Endothelial cell (in vitro differentiated cells): ENCODE measurements at regions not wholly inside any gene's neighbourhood (a gene's known extent, or its start where the extent isn't known, plus 50 kb on each side); places are given as distances from the start of the nearest gene placed in this dataset.

Source experiments
- DNase-seq: peaks from one replicate; pipeline ENCODE4 v3.0.0; 2021; ENCODE audit warnings: low spot score
- H3K27ac Mint-ChIP-seq: one replicate; pipeline ENCODE4 v1.8.0; 2021; ENCODE audit warnings: mixed read lengths, inconsistent platforms; ENCODE audit not compliant: unreplicated experiment
- H3K27me3 Mint-ChIP-seq: one replicate; pipeline ENCODE4 v1.8.0; 2021; ENCODE audit warnings: mild to moderate bottlenecking, moderate library complexity, mixed read lengths, inconsistent platforms; ENCODE audit not compliant: unreplicated experiment
- H3K36me3 Mint-ChIP-seq: one replicate; pipeline ENCODE4 v1.8.0; 2021; ENCODE audit warnings: mild to moderate bottlenecking, low read depth, mixed read lengths, inconsistent platforms; ENCODE audit not compliant: unreplicated experiment
- H3K4me1 Mint-ChIP-seq: one replicate; pipeline ENCODE4 v1.8.0; 2021; ENCODE audit warnings: mild to moderate bottlenecking, mixed read lengths, inconsistent platforms; ENCODE audit not compliant: unreplicated experiment
- H3K4me3 Mint-ChIP-seq: one replicate; pipeline ENCODE4 v1.8.0; 2021; ENCODE audit warnings: mild to moderate bottlenecking, mixed read lengths, inconsistent platforms; ENCODE audit not compliant: unreplicated experiment
- H3K9me3 Mint-ChIP-seq: one replicate; pipeline ENCODE4 v1.8.0; 2021; ENCODE audit warnings: mixed read lengths, inconsistent platforms; ENCODE audit not compliant: unreplicated experiment
- TF ChIP-seq, protein P1 (sequence below): fragments of 200-600 bp; sonication (generic); IDR thresholded peaks from one replicate; pipeline ENCODE4 v1.5.0; 2021; ENCODE audit warnings: antibody characterized with exemption; ENCODE audit not compliant: unreplicated experiment

DNA sequence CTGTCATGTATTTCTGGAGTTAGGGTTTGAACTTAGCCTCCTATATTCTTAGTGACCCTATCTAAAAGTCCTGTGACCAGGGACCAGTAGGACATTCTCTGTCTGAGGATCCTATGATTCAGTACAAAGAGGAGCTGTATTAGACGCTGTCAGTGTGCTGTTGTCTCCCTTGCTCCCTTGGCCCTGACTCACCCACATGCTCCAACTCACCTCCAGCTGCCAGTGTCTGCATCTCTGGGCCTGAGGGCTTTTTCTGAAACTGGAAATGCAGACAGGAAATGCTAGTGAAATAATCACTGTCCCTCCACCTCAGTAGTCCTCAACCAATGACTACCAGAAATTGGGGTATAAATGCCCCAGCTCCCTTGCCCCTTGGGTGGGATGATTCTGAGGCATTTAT lies 535.3 kb upstream of the RPS6KA3 start:
- DNase-seq: no peak
- Mint-ChIP-seq H3K4me1 (no peaks in the 10 kb centered on the region), H3K27me3 (no peaks in the 10 kb centered on the region), H3K36me3 (no peaks in the 10 kb centered on the region), H3K9me3 (no peaks in the 10 kb centered on the region), H3K27ac (no peak overlapping the region), H3K4me3 (no peak overlapping the region)
- TF ChIP-seq, protein P1, sequence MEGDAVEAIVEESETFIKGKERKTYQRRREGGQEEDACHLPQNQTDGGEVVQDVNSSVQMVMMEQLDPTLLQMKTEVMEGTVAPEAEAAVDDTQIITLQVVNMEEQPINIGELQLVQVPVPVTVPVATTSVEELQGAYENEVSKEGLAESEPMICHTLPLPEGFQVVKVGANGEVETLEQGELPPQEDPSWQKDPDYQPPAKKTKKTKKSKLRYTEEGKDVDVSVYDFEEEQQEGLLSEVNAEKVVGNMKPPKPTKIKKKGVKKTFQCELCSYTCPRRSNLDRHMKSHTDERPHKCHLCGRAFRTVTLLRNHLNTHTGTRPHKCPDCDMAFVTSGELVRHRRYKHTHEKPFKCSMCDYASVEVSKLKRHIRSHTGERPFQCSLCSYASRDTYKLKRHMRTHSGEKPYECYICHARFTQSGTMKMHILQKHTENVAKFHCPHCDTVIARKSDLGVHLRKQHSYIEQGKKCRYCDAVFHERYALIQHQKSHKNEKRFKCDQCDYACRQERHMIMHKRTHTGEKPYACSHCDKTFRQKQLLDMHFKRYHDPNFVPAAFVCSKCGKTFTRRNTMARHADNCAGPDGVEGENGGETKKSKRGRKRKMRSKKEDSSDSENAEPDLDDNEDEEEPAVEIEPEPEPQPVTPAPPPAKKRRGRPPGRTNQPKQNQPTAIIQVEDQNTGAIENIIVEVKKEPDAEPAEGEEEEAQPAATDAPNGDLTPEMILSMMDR: no peak

DNA sequence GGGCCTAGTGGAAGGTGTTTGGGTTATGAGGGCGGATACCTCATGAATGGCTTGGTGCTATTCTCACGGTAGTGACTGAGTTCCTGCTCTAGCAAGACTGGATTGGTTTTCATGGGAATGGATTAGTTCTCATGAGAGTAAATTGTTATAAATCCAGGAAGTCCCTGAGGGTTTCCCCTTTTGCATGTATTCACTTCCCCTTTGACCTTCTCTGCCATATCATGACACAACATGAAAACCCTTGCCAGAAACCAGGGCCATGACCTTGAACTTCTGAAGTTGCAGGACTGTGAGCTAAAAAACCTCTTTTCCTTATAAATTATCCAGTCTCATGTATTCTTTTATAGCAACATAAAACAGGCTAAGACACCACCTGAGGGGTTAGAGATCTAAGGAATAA lies 529.7 kb upstream of the RPS6KA3 start:
- Mint-ChIP-seq H3K4me3 (no peak overlapping the region), H3K36me3 (no peaks in the 10 kb centered on the region), H3K9me3 (no peaks in the 10 kb centered on the region), H3K27me3 (no peaks in the 10 kb centered on the region), H3K4me1 (no peaks in the 10 kb centered on the region), H3K27ac (no peak overlapping the region)
- DNase-seq: no peak
- TF ChIP-seq, protein P1: no peak

DNA sequence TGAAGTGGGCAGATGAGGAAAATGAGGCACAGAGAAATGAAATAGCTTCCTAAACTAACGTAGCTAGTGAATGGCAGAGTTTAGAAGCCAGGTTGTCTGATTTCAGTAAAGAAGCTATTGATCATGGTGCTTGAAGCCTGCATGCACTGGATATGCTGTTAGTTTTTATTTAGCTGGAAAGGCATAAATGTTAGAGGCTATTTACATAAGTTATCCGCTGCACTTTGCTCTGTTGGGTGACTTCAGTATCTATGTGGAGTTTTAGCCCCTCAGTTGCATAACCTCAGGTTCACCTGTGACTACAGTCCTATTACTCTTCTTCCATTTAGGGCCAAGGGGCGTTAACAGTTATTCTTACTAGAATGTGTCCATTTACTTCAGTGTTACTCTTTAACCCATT lies 522.4 kb upstream of the RPS6KA3 start:
- no peak overlapping the region for H3K4me3 Mint-ChIP-seq
- H3K4me1 Mint-ChIP-seq: no peaks in the 10 kb centered on the region
- no peaks in the 10 kb centered on the region for H3K27me3 Mint-ChIP-seq
- TF ChIP-seq, protein P1: no peak
- DNase-seq: no peak
- no peaks in the 10 kb centered on the region for H3K36me3 Mint-ChIP-seq
- H3K27ac Mint-ChIP-seq: no peak overlapping the region
- H3K9me3 Mint-ChIP-seq: no peaks in the 10 kb centered on the region

DNA sequence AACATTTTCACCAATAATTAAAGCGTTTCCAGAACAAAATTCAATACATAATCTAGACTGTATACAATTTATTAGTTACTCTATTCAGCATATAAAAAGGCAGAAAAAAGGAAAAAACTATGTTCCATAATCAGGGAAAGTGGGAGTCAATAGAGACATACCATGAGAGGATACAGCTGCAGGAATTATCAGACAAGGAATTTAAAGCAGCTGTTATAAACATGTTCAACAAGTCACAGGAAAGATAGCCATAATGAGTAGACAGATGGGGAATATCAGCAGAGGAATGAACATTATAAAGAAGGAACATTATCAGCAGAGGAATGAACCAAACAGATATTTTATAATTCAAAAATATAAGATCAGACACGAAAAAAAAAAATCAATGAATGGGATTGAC lies 500.6 kb upstream of the RPS6KA3 start:
- DNase-seq: no peak
- Mint-ChIP-seq H3K9me3 (no peaks in the 10 kb centered on the region), H3K4me3 (no peak overlapping the region), H3K4me1 (no peaks in the 10 kb centered on the region), H3K27me3 (no peaks in the 10 kb centered on the region), H3K27ac (no peak overlapping the region), H3K36me3 (no peaks in the 10 kb centered on the region)
- TF ChIP-seq, protein P1: no peak

DNA sequence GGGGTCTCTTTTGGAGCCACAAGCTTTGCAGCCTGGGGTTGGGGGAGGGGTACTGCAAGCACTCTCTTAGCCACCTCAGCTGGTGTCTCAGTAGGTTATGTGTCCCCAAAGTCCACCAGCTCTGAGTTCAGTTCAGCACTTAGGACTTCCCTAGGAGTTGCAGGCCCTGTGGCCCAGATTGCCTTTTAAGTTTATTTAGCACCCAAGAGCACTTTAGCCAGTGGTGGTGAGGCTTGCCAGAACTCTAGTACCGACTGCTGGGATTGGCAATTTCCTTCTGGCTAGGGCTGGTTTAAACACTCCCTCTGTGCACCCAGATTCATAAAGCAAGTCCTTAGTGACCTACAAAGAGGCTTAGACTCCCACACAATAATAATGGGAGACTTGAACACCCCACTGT lies 489.9 kb upstream of the RPS6KA3 start:
- Mint-ChIP-seq H3K27ac (no peak overlapping the region), H3K36me3 (no peaks in the 10 kb centered on the region), H3K4me3 (no peak overlapping the region), H3K27me3 (no peaks in the 10 kb centered on the region), H3K4me1 (no peaks in the 10 kb centered on the region), H3K9me3 (no peaks in the 10 kb centered on the region)
- no peak for DNase-seq
- TF ChIP-seq, protein P1: no peak
